Activated CD8-positive, alpha-beta T cell treated with anti-CD3 and anti-CD28 coated beads for 36 hours (primary cell): ENCODE measurements at regions not wholly inside any gene's neighbourhood (a gene's known extent, or its start where the extent isn't known, plus 50 kb on each side); places are given as distances from the start of the nearest gene placed in this dataset.

ENCODE experiments used
- ATAC-seq: fragments of 200-7000 bp; cut with Tn5 transposase; one replicate; pipeline ENCODE4 v1.10.0; 2021; ENCODE audit warnings: mild to moderate bottlenecking, moderate library complexity
- CTCF ChIA-PET: fragments of 350-600 bp; sonication (Branson Sonifier 250); formaldehyde crosslinking; loops from one replicate; lab custom pipeline; 2021; ENCODE audit warnings: antibody characterized with exemption; lab: Charles Lee
- POLR2A ChIA-PET: fragments of 350-600 bp; sonication (Branson Sonifier 250); formaldehyde crosslinking; loops from one replicate; lab custom pipeline; 2021; ENCODE audit warnings: antibody characterized with exemption; lab: Charles Lee
- DNase-seq: peaks from one replicate; pipeline ENCODE4 v3.0.0-alpha.2; 2020
- H3K27ac Mint-ChIP-seq: one replicate; pipeline ENCODE4 v1.8.0; 2021; ENCODE audit warnings: mild to moderate bottlenecking, mixed read lengths
- H3K27me3 Mint-ChIP-seq: one replicate; pipeline ENCODE4 v1.8.0; 2021; ENCODE audit warnings: mixed read lengths
- H3K36me3 Mint-ChIP-seq: one replicate; pipeline ENCODE4 v1.8.0; 2021; ENCODE audit warnings: low read depth, mixed read lengths
- H3K4me1 Mint-ChIP-seq: one replicate; pipeline ENCODE4 v1.8.0; 2021; ENCODE audit warnings: low read depth, mixed read lengths
- H3K4me3 Mint-ChIP-seq: one replicate; pipeline ENCODE4 v1.8.0; 2021; ENCODE audit warnings: mild to moderate bottlenecking, moderate library complexity, mixed read lengths
- H3K9me3 Mint-ChIP-seq: one replicate; pipeline ENCODE4 v1.8.0; 2021; ENCODE audit warnings: mixed read lengths
- intact Hi-C: fragments of 100-400 bp; cut with micrococcal nuclease; formaldehyde crosslinking; loops from one replicate; pipeline ENCODE4 v1.10.0; 2022
- TF ChIP-seq, protein P1 (sequence below): fragments of 200-600 bp; IDR thresholded peaks from one replicate; pipeline ENCODE4 v1.8.0; 2022; ENCODE audit warnings: antibody characterized with exemption, mild to moderate bottlenecking

DNA sequence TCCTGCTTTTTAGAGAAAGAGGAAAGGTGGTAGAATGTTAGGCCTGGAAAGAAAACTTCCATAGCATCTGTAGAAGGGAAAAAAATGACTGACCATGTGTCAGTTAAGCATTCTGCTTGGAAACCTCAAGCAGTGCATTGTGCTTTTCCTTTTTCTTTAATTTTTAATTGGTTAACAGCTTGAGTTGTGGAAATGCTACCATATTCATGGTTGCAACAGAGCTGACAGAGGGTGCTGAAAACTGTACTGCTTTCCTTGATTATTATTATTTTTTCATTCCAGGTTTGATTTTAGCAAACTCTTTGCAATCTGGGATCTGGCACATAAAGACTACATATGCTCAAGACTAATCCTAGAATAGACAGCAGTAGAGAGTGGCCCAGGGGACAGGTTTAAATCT, 404.5 kb downstream of the EPHA4 start:
- H3K27ac Mint-ChIP-seq, result no peak overlapping the region
- CTCF ChIA-PET, result no interaction called here
- ATAC-seq, result no peak

GRCh38 chr2:221169724-221170123, 402.4 kb downstream of the EPHA4 start:
- Mint-ChIP-seq H3K27me3 (no peaks in the 10 kb centered on the region), H3K4me1 (no peaks in the 10 kb centered on the region), H3K9me3 (no peaks in the 10 kb centered on the region), H3K36me3 (no peaks in the 10 kb centered on the region), H3K4me3 (no peak overlapping the region), H3K27ac (no peak overlapping the region)
- intact Hi-C loops, result no loop called here
- DNase-seq (no peak), ATAC-seq (no peak)
- TF ChIP-seq, protein P1, sequence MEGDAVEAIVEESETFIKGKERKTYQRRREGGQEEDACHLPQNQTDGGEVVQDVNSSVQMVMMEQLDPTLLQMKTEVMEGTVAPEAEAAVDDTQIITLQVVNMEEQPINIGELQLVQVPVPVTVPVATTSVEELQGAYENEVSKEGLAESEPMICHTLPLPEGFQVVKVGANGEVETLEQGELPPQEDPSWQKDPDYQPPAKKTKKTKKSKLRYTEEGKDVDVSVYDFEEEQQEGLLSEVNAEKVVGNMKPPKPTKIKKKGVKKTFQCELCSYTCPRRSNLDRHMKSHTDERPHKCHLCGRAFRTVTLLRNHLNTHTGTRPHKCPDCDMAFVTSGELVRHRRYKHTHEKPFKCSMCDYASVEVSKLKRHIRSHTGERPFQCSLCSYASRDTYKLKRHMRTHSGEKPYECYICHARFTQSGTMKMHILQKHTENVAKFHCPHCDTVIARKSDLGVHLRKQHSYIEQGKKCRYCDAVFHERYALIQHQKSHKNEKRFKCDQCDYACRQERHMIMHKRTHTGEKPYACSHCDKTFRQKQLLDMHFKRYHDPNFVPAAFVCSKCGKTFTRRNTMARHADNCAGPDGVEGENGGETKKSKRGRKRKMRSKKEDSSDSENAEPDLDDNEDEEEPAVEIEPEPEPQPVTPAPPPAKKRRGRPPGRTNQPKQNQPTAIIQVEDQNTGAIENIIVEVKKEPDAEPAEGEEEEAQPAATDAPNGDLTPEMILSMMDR, result no peak
- ChIA-PET CTCF (no interaction called here), POLR2A (no interaction called here)

More for the DNA sequence above, 404.5 kb downstream of the EPHA4 start:
- Mint-ChIP-seq H3K4me1 (no peaks in the 10 kb centered on the region), H3K4me3 (no peak overlapping the region), H3K36me3 (no peaks in the 10 kb centered on the region), H3K9me3 (no peaks in the 10 kb centered on the region), H3K27me3 (no peaks in the 10 kb centered on the region)
- DNase-seq, result no peak
- TF ChIP-seq, protein P1, result no peak
- POLR2A ChIA-PET, result no interaction called here
- intact Hi-C loops, result no loop called here

DNA sequence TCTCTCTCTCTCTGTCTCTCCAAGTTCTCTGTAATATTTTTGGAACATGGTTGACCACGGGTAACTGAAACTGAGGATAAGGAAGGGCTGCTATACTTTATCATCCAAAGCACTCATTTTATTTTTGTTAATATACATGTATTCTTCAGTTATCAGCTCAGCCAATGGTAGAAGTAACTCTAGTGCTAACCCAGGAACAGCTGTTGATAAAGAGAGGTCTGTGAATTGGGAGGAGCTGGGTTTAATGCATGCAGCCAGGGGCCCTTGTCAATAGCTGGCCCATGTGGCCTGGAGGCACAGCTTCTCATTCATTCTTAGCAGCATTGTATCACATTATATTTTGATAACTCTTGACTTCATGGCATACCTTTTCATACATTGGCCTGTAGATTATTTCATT, 401.6 kb downstream of the EPHA4 start:
- Mint-ChIP-seq H3K27ac (no peak overlapping the region), H3K4me3 (no peak overlapping the region), H3K4me1 (no peaks in the 10 kb centered on the region), H3K27me3 (no peaks in the 10 kb centered on the region), H3K36me3 (no peaks in the 10 kb centered on the region), H3K9me3 (no peaks in the 10 kb centered on the region)
- DNase-seq, result no peak
- no peak for ATAC-seq
- TF ChIP-seq, protein P1, result no peak
- intact Hi-C loops, result no loop called here
- ChIA-PET POLR2A (no interaction called here), CTCF (no interaction called here)

DNA sequence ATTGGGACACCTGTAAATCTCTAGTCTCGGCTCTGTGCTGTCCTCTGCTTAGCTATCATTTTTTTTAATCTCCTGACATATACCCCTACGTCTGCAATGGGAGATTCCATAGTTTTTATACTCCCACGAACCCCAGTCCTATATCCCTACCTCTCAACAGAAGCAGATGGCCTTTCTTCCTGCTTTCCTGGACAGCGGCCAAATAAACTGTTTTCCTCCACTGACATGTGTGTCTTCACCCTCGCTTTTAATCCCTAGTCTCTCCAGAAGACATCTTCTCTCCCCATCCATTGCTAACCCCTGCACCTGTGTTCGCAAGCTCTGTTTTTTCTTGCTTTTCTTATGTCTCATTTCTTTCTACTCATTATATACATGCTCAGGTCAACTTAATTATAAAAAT, 395.4 kb downstream of the EPHA4 start:
- CTCF ChIA-PET, result no interaction called here
- H3K4me1 Mint-ChIP-seq, result no peaks in the 10 kb centered on the region
- no peak overlapping the region for H3K27ac Mint-ChIP-seq
- DNase-seq (no peak), ATAC-seq (no peak)
- TF ChIP-seq, protein P1, result no peak
- H3K27me3 Mint-ChIP-seq, result no peaks in the 10 kb centered on the region
- no peaks in the 10 kb centered on the region for H3K36me3 Mint-ChIP-seq
- no peak overlapping the region for H3K4me3 Mint-ChIP-seq
- POLR2A ChIA-PET, result no interaction called here
- intact Hi-C loops, result no loop called here
- H3K9me3 Mint-ChIP-seq, result no peaks in the 10 kb centered on the region

DNA sequence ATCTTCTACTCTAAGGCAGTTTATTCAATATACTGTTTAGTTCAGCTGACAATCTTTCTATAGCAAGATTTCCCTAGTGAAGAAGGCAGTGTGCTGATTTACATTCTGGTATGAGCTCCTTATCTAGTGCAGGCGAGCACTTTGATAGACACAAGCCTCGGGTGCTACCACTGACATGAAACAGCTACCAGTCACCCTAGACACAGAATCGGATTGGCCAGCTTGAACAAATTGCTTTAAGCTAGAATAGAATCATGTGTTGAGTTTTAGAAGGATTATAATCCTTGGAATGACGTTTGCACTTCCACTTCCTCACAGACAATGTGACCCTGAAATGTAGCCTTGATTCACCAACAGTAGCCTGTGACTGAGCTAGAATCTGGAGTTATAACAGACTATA, 394.0 kb downstream of the EPHA4 start:
- Mint-ChIP-seq H3K4me3 (no peak overlapping the region), H3K9me3 (no peaks in the 10 kb centered on the region), H3K27me3 (no peaks in the 10 kb centered on the region), H3K27ac (no peak overlapping the region), H3K36me3 (no peaks in the 10 kb centered on the region), H3K4me1 (no peaks in the 10 kb centered on the region)
- DNase-seq (no peak), ATAC-seq (no peak)
- POLR2A ChIA-PET, result no interaction called here
- TF ChIP-seq, protein P1, result no peak
- CTCF ChIA-PET, result interaction anchor here (1.1 kb wide), 1 partner anchor 22 kb away, joined by 3 read pairs; no protein-coding TSS in a partner anchor
- intact Hi-C loops, result no loop called here
